ENCODE measurements at regions not wholly inside any gene's neighbourhood (a gene's known extent, or its start where the extent isn't known, plus 50 kb on each side); places are given as distances from the start of the nearest gene placed in this dataset.

GRCh38 chr10:3574451-3574850 is 210.6 kb downstream of the KLF6 start:
- H3K27ac ChIP-seq, result no peak overlapping the region
- TF ChIP-seq ZFX (IDR thresholded peaks at IDR 0.05; ENCODE audit: borderline replicate concordance) (no peak), CTCF (IDR thresholded peaks at IDR 0.05) (no peak)

- TF ChIP-seq ZFX (IDR thresholded peaks at IDR 0.05; ENCODE audit: borderline replicate concordance), result no peak
- TF ChIP-seq CTCF (IDR thresholded peaks at IDR 0.05), result no peak
- H3K27ac ChIP-seq, result no peak overlapping the region
Measured at GRCh38 chr10:3573498-3573897, 211.5 kb downstream of the KLF6 start.

GRCh38 chr10:3571310-3571825 is 213.6 kb downstream of the KLF6 start:
- TF ChIP-seq CTCF (IDR thresholded peaks at IDR 0.05), result no peak
- TF ChIP-seq ZFX (IDR thresholded peaks at IDR 0.05; ENCODE audit: borderline replicate concordance), result no peak
- no peak overlapping the region for H3K27ac ChIP-seq

GRCh38 chr10:3570855-3571266 is 214.1 kb downstream of the KLF6 start:
- TF ChIP-seq CTCF (IDR thresholded peaks at IDR 0.05), result no peak
- TF ChIP-seq ZFX (IDR thresholded peaks at IDR 0.05; ENCODE audit: borderline replicate concordance), result no peak
- H3K27ac ChIP-seq, result no peak overlapping the region

GRCh38 chr10:3570131-3570729 is 214.8 kb downstream of the KLF6 start:
- H3K27ac ChIP-seq, result no peak overlapping the region
- TF ChIP-seq CTCF (IDR thresholded peaks at IDR 0.05), result no peak
- TF ChIP-seq ZFX (IDR thresholded peaks at IDR 0.05; ENCODE audit: borderline replicate concordance), result no peak

GRCh38 chr10:3568983-3569382 is 216.0 kb downstream of the KLF6 start:
- TF ChIP-seq ZFX (IDR thresholded peaks at IDR 0.05; ENCODE audit: borderline replicate concordance) (no peak), CTCF (IDR thresholded peaks at IDR 0.05) (no peak)
- H3K27ac ChIP-seq, result no peak overlapping the region

GRCh38 chr10:3568392-3568791 is 216.6 kb downstream of the KLF6 start:
- no peak overlapping the region for H3K27ac ChIP-seq
- TF ChIP-seq CTCF (IDR thresholded peaks at IDR 0.05) (no peak), ZFX (IDR thresholded peaks at IDR 0.05; ENCODE audit: borderline replicate concordance) (no peak)

Data from 22Rv1 (cell line).